Transverse colon (tissue), 4 donors: ENCODE measurements at regions not wholly inside any gene's neighbourhood (a gene's known extent, or its start where the extent isn't known, plus 50 kb on each side); places are given as distances from the start of the nearest gene placed in this dataset.

Experiments used
- POLR2A ChIP-seq: fragments of 450-650 bp; IDR thresholded peaks from one replicate; pipeline ENCODE4 v1.6.1; 2016; ENCODE audit warnings: antibody characterized with exemption, mild to moderate bottlenecking, moderate library complexity
- POLR2AphosphoS5 ChIP-seq, 3 donors: sonication (generic); formaldehyde crosslinking; IDR thresholded peaks; one replicate each; pipeline ENCODE4 v1.6.1; 2016; ENCODE audit warnings: antibody characterized with exemption in 3 of 3
- TF ChIP-seq, protein P1 (sequence below), 5 experiments: fragments of 200-600 bp in 3 of 5; fragments of 450-650 bp in 2 of 5; sonication (generic) in 3 of 5; IDR thresholded peaks; 1 replicate in 2 of 5; 2 replicates in 3 of 5; pipeline ENCODE4 v1.5.1; 2016 to 2017; ENCODE audit warnings: antibody characterized with exemption in 5 of 5, inconsistent platforms in 3 of 5, mild to moderate bottlenecking in 2 of 5, moderate library complexity in 1 of 5

DNA sequence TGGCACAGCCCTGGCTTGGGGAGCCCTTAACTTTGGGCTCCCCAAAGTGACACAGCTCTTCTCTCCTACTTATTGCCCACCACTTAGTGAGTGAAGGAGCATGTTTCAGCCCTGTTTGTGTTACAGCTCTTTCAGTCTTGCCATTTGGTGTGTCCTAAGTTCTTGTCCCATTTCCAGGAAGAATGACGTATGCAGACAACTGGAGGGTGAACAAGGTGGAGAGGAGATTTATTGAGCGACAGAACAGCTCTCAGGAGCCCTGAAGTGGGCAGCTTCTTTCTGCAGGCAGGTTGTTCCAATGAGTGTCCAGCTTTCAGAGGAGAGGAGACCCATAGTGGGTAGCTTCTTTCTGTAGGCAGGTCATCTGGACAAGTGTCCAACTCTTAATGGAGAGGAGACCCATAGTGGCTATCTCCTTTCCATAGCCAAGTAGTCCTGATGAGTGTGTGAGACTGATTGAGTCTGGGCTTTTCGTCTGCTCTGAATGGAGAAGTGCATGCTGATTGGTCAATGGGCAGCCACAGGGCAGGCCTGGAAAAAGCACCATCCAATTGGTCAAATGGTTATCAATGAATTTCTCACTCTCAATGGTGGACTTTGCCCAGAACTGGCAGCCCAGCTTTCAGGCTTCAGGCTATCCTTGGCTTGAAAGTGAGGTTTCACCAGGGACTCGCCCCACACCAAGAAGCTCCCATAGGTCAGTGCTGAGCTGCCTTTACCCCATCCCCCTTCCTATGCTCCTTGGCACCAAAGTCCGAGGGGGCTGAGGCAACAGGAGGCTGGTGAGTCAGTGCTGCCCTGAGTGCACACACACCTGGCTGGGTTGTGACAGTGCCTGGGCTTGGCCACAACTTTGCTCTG is 688.2 kb downstream of the NYAP2 start:
- TF ChIP-seq, protein P1, sequence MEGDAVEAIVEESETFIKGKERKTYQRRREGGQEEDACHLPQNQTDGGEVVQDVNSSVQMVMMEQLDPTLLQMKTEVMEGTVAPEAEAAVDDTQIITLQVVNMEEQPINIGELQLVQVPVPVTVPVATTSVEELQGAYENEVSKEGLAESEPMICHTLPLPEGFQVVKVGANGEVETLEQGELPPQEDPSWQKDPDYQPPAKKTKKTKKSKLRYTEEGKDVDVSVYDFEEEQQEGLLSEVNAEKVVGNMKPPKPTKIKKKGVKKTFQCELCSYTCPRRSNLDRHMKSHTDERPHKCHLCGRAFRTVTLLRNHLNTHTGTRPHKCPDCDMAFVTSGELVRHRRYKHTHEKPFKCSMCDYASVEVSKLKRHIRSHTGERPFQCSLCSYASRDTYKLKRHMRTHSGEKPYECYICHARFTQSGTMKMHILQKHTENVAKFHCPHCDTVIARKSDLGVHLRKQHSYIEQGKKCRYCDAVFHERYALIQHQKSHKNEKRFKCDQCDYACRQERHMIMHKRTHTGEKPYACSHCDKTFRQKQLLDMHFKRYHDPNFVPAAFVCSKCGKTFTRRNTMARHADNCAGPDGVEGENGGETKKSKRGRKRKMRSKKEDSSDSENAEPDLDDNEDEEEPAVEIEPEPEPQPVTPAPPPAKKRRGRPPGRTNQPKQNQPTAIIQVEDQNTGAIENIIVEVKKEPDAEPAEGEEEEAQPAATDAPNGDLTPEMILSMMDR (IDR thresholded peaks at IDR 0.05) = no peak
- TF ChIP-seq POLR2A = no peak
- no peak for TF ChIP-seq POLR2AphosphoS5 (IDR thresholded peaks at IDR 0.05)
